K562 (cell line): ENCODE measurements at regions not wholly inside any gene's neighbourhood (a gene's known extent, or its start where the extent isn't known, plus 50 kb on each side); places are given as distances from the start of the nearest gene placed in this dataset.
A peak's percentile ranks its signal among the peaks of the same experiment; 100 is the strongest.

Source experiments
- ATAC-seq: fragments of 200-7000 bp; cut with Tn5 transposase; 3 replicates; pipeline ENCODE4 v1.9.1; 2020; ENCODE audit warnings: moderate library complexity
- BruUV-seq: library from RNA; stranded (reverse); fragments of 400-500 nt; replicated peaks from 2 replicates; lab custom pipeline; 2021; lab: Mats Ljungman, UMichigan
- CTCF ChIA-PET: fragments of 300-600 bp; formaldehyde crosslinking; extraction: SDS; loops from one replicate; lab custom pipeline; 2021; ENCODE audit warnings: low intra/inter-chr PET ratio; lab: Yijun Ruan, JAX
- POLR2A ChIA-PET: fragments of 300-600, 350-650 bp; sonication (Branson Sonifier 250); formaldehyde crosslinking; extraction: SDS; loops from one replicate; lab custom pipeline; 2021; ENCODE audit warnings: antibody characterized with exemption, inconsistent platforms; lab: Yijun Ruan, JAX
- DNase-seq, 4 experiments: peaks; one replicate each; pipeline versions ENCODE4 v3.0.0 to v3.0.0-alpha.2; 2011 to 2018; ENCODE audit warnings: low spot score in 3 of 4, mixed read lengths in 3 of 4; ENCODE audit errors: extremely low read depth in 1 of 4
- FAIRE-seq: peaks from 2 replicates; lab custom pipeline; 2011; peaks lifted over from hg19 to GRCh38; lab: Jason Lieb, UNC
- H2AFZ ChIP-seq: 2 replicates; pipeline ENCODE4 v1.6.0; 2011; ENCODE audit warnings: low read depth, low read length, control low read depth, inconsistent platforms
- H3K27ac ChIP-seq: fragments of 200-600 bp; 3 replicates; pipeline ENCODE4 v1.8.0; 2011; ENCODE audit warnings: low read depth, mild to moderate bottlenecking, control low read depth, inconsistent platforms, low read length, moderate library complexity, mixed read lengths; ENCODE audit errors: extremely low read depth
- H3K27me3 ChIP-seq, 2 experiments: fragments of 300-600 bp in 1 of 2; 2 replicates in 1 of 2; 3 replicates in 1 of 2; pipeline versions ENCODE4 v1.6.0 to v1.8.0; 2011; ENCODE audit warnings: inconsistent platforms in 2 of 2, low read length in 2 of 2, mild to moderate bottlenecking in 1 of 2, mixed read lengths in 1 of 2, moderate library complexity in 1 of 2; ENCODE audit not compliant: control insufficient read depth in 2 of 2, insufficient read depth in 2 of 2
- H3K36me3 ChIP-seq: fragments of 300-600 bp; 3 replicates; pipeline ENCODE4 v1.8.0; 2011; ENCODE audit warnings: mild to moderate bottlenecking, low read length, inconsistent platforms; ENCODE audit not compliant: control insufficient read depth, insufficient read depth
- H3K4me1 ChIP-seq, 2 experiments: fragments of 200-600 bp in 1 of 2; replicated peaks in 1 of 2; 2 replicates in 1 of 2; 3 replicates in 1 of 2; pipeline versions ENCODE4 v1.5.1 to v1.8.0; 2011; ENCODE audit warnings: inconsistent platforms in 2 of 2, low read length in 2 of 2, mild to moderate bottlenecking in 1 of 2, mixed read lengths in 1 of 2, moderate library complexity in 1 of 2; ENCODE audit not compliant: control insufficient read depth in 2 of 2, insufficient read depth in 2 of 2
- H3K4me2 ChIP-seq: 2 replicates; pipeline ENCODE4 v1.6.1; 2011; ENCODE audit warnings: low read length, control low read depth, inconsistent platforms, mixed read lengths; ENCODE audit not compliant: insufficient read depth
- H3K4me3 ChIP-seq: fragments of 200-600 bp; sonication (generic), shearing (Covaris generic); 2 replicates; pipeline ENCODE4 v1.5.1; 2016; ENCODE audit warnings: control low read depth, inconsistent platforms
- H3K79me2 ChIP-seq: fragments of 200-600 bp; 3 replicates; pipeline ENCODE4 v1.8.0; 2011; ENCODE audit warnings: low read length, inconsistent platforms; ENCODE audit not compliant: control insufficient read depth, insufficient read depth
- H3K9ac ChIP-seq, 2 experiments: 2 replicates each; pipeline versions ENCODE4 v1.6.0 to v1.6.1; 2011; ENCODE audit warnings: low read depth in 2 of 2, low read length in 2 of 2, control low read depth in 1 of 2, inconsistent platforms in 1 of 2, mild to moderate bottlenecking in 1 of 2, mixed read lengths in 1 of 2; ENCODE audit not compliant: insufficient read depth in 1 of 2
- H3K9me1 ChIP-seq: one replicate; pipeline ENCODE4 v1.6.0; 2011; ENCODE audit warnings: inconsistent platforms, mild to moderate bottlenecking, low read length, moderate library complexity; ENCODE audit not compliant: control insufficient read depth, insufficient read depth
- H3K9me3 ChIP-seq: replicated peaks from 2 replicates; pipeline ENCODE4 v1.5.1; 2011; ENCODE audit warnings: low read depth, low read length, inconsistent platforms; ENCODE audit not compliant: control insufficient read depth, insufficient read depth
- H4K20me1 ChIP-seq: replicated peaks from 2 replicates; pipeline ENCODE4 v1.6.1; 2011; ENCODE audit warnings: low read length, inconsistent platforms, mixed read lengths; ENCODE audit not compliant: control insufficient read depth, insufficient read depth
- ATF1 ChIP-seq, 2 experiments: fragments of 450-650 bp in 1 of 2; IDR thresholded peaks; 2 replicates each; pipeline ENCODE4 v1.6.1; 2016; ENCODE audit warnings: missing compliant biosample characterization in 1 of 2, missing genetic modification characterization in 1 of 2
- CTBP1 ChIP-seq: fragments of 450-650 bp; IDR thresholded peaks from 2 replicates; pipeline ENCODE4 v1.6.1; 2016; ENCODE audit warnings: borderline replicate concordance
- FOXJ2 ChIP-seq: fragments of 200-800 bp; sonication (Bioruptor generic); IDR thresholded peaks from 2 replicates; pipeline ENCODE4 v1.6.1; 2016; ENCODE audit warnings: missing genetic modification characterization, missing compliant biosample characterization
- HDGF ChIP-seq: fragments of 450-650 bp; IDR thresholded peaks from 2 replicates; pipeline ENCODE4 v1.6.1; 2016
- JUND ChIP-seq, 2 experiments: IDR thresholded peaks; 2 replicates in 1 of 2; 3 replicates in 1 of 2; pipeline ENCODE4 v1.6.1; 2011; ENCODE audit warnings: borderline replicate concordance in 2 of 2, low read depth in 2 of 2, low read length in 2 of 2, improper control_type of control experiment in 1 of 2, missing biosample characterization in 1 of 2, missing genetic modification characterization in 1 of 2, missing genetic modification reagents in 1 of 2
- MITF ChIP-seq: IDR thresholded peaks from 2 replicates; pipeline ENCODE4 v1.6.1; 2014; ENCODE audit warnings: antibody characterized with exemption
- POLR2H ChIP-seq: IDR thresholded peaks from 2 replicates; pipeline ENCODE4 v1.6.1; 2016; ENCODE audit warnings: missing genetic modification characterization, low read depth, mild to moderate bottlenecking, control low read depth, missing compliant biosample characterization, moderate library complexity
- SOX6 ChIP-seq: fragments of 450-650 bp; IDR thresholded peaks from 2 replicates; pipeline ENCODE4 v1.6.1; 2014; ENCODE audit warnings: mild to moderate bottlenecking
- ZFP1 ChIP-seq: fragments of 450-650 bp; formaldehyde crosslinking; IDR thresholded peaks from 2 replicates; pipeline ENCODE4 v1.4.0; 2020; ENCODE audit warnings: mild to moderate bottlenecking, mixed read lengths
- ZNF175 ChIP-seq: fragments of 200-800 bp; sonication (Bioruptor generic); IDR thresholded peaks from 2 replicates; pipeline ENCODE4 v1.6.1; 2016; ENCODE audit warnings: low read depth, mild to moderate bottlenecking, missing genetic modification characterization, missing compliant biosample characterization
- ZNF217 ChIP-seq: sonication (generic); formaldehyde crosslinking; IDR thresholded peaks from 2 replicates; pipeline ENCODE4 v1.8.0; 2022; ENCODE audit warnings: mild to moderate bottlenecking, missing genetic modification reagents
- WGBS: fragments of 100-300 bp; shearing (Covaris generic); methylation state at CpG from one replicate; pipeline ENCODE4 v1.1.6; 2016; ENCODE audit warnings: low coverage, mixed read lengths; ENCODE audit not compliant: insufficient coverage; ENCODE audit errors: missing lambda C conversion rate; 5-methylcytosine and 5-hydroxymethylcytosine counted together
- in situ Hi-C: fragments of 300-500 bp; cut with MboI; formaldehyde crosslinking; loops from 4 replicates; pipeline ENCODE4 v1.15.0; 2018; ENCODE audit warnings: inconsistent platforms, mixed read lengths
- intact Hi-C: fragments of 100-400 bp; cut with micrococcal nuclease; formaldehyde crosslinking; loops from 2 replicates; pipeline ENCODE4 v1.14.2; 2022

GRCh38 chr12:92206596-92206995, 61.0 kb upstream of the BTG1 start (continued):
- TF ChIP-seq POLR2H (peak; percentile 34; the same call in 1 of the 2 replicates), MITF (no peak), HDGF (no peak), ZNF175 (peak; percentile 78; the same call in 1 of the 2 replicates), CTBP1 (peak; percentile 13; the same call in 1 of the 2 replicates), FOXJ2 (no peak), JUND (IDR thresholded peaks at IDR 0.05; ENCODE audit: borderline replicate concordance, low read depth, low read length) (peak; percentile 71; the same call in 1 of the 2 replicates), JUND (tag; IDR thresholded peaks at IDR 0.05; ENCODE audit: borderline replicate concordance, low read depth, low read length) (peak; percentile 29; the same call in 1 of the 3 replicates), ZNF217 (CRISPR knock-in tag) (no peak)
- TF ChIP-seq, all 486 proteins: peak for 17

DNA sequence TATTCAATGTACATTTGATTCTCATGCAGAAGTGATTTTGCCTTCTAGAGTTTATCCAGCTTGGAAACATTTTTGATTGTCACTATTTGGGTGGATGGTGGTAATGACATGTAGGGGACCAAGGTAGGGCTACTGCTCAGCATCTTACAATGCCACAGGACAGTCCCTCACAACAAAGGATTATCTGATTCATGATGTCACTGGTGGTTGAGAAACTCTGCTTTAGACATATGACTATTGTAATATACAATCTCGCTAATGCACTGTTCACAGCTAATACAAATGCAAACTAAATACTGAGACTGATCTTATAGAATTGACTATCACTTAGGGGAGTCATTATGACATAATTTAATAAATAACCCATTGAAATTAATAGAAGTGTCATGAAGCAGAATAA, 60.4 kb upstream of the BTG1 start:
- in situ Hi-C loops (no loop called here), intact Hi-C loops (no loop called here)
- no peaks in the 10 kb centered on the region for H3K36me3 ChIP-seq
- no peak for DNase-seq
- no peak overlapping the region for H3K4me3 ChIP-seq
- no peak overlapping the region for H3K27ac ChIP-seq
- H3K9me3 ChIP-seq = no peaks in the 10 kb centered on the region
- no TSS peak for BruUV-seq
- H3K9me1 ChIP-seq = no peaks in the 10 kb centered on the region
- H2AFZ ChIP-seq = no peak overlapping the region
- ChIA-PET CTCF (no interaction called here), POLR2A (interaction anchor here (1.0 kb wide), 1 partner anchor 9 kb away, joined by 4 read pairs; no protein-coding TSS in a partner anchor)
- TF ChIP-seq ATF1 (CRISPR knock-in tag; IDR thresholded peaks at IDR 0.05) (no peak), ATF1 (tag; IDR thresholded peaks at IDR 0.05) (0 out of 2 replicates have a peak, but pooled peaks have one; percentile 16), ZFP1 (no peak), SOX6 (0 out of 2 replicates have a peak, but pooled peaks have one; percentile 29), JUND (IDR thresholded peaks at IDR 0.05; ENCODE audit: borderline replicate concordance, low read depth, low read length) (no peak), JUND (tag; IDR thresholded peaks at IDR 0.05; ENCODE audit: borderline replicate concordance, low read depth, low read length) (0 out of 3 replicates have a peak, but pooled peaks have one; percentile 4)
- no peak overlapping the region for H3K9ac ChIP-seq
- no peaks in the 10 kb centered on the region for H3K79me2 ChIP-seq
- peaks cover 0 to 5% of the 10 kb centered on the region in 2 experiments; a peak in 1 of 5 replicates for H3K4me1 ChIP-seq
- H4K20me1 ChIP-seq = no peaks in the 10 kb centered on the region
- no peak overlapping the region for H3K4me2 ChIP-seq
- ATAC-seq = 0 out of 3 replicates have a peak, but pooled peaks have one; percentile 34
- no peak for FAIRE-seq
- 35% methylated on average over 1 of the region's 1 CpG for WGBS
- no peaks in the 10 kb centered on the region for H3K27me3 ChIP-seq
